ENCODE measurements at regions not wholly inside any gene's neighbourhood (a gene's known extent, or its start where the extent isn't known, plus 50 kb on each side); places are given as distances from the start of the nearest gene placed in this dataset.

DNA sequence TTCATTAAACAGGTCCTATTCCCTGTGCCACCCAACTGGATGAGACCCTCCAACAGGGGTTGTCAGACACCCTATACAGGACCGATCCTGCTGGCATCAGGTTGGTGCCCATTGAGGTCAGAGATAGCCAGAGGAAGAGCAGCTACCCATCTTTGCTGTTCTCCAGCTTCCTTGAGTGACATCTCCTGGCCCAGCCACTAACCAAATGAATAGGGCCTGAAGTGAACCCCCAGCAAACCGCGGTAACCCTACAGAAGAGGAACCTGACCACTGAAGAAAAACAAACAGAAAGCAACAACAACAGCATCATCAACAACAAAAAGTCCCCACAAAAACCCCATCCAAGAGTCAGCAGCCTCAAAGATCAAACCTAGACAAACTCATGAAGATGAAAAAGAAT, 133.6 kb upstream of the ARPP21 start:
- Histone ChIP-seq H3K36me3 (ENCODE audit: control insufficient read depth, insufficient read depth, low read length) (no peaks in the 10 kb centered on the region), H3K4me3 (ENCODE audit: low read depth, low read length) (no peak overlapping the region), H3K27me3 (ENCODE audit: control insufficient read depth, insufficient read depth, low read length) (no peaks in the 10 kb centered on the region)
- POLR2A ChIA-PET: no interaction called here
- CTCF ChIA-PET: no interaction called here
- DNase-seq (ENCODE audit: low read depth): no peak
- no peak for TF ChIP-seq CTCF (IDR thresholded peaks at IDR 0.05; ENCODE audit: insufficient read depth, low read depth, low read length)

DNA sequence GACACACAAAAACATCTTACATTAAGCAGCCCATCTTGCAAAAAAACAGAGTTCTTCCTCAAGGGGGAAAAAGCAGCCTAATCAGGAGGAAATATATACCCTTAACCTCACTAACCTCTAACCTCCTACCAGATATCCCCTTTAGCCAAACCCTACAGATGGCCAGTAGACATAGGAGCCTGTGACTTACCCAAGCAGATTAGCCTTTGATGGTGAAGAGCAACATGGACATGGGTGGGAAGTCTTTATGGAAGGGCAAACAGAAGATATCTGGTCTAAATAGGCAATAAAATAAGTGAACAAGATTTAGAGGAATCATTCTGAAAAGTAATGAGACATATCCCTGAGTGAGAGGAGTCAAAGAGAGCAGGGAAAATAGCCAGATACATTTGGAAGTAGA, 119.4 kb upstream of the ARPP21 start:
- ChIA-PET CTCF (no interaction called here), POLR2A (no interaction called here)
- Histone ChIP-seq H3K27me3 (ENCODE audit: control insufficient read depth, insufficient read depth, low read length) (no peaks in the 10 kb centered on the region), H3K4me3 (ENCODE audit: low read depth, low read length) (no peak overlapping the region), H3K36me3 (ENCODE audit: control insufficient read depth, insufficient read depth, low read length) (no peaks in the 10 kb centered on the region)
- no peak for DNase-seq (ENCODE audit: low read depth)
- TF ChIP-seq CTCF (IDR thresholded peaks at IDR 0.05; ENCODE audit: insufficient read depth, low read depth, low read length): no peak

- no peak for DNase-seq (ENCODE audit: low read depth)
These were observed 118.1 kb upstream of the ARPP21 start for GRCh38 chr3:35521196-35521595.

DNA sequence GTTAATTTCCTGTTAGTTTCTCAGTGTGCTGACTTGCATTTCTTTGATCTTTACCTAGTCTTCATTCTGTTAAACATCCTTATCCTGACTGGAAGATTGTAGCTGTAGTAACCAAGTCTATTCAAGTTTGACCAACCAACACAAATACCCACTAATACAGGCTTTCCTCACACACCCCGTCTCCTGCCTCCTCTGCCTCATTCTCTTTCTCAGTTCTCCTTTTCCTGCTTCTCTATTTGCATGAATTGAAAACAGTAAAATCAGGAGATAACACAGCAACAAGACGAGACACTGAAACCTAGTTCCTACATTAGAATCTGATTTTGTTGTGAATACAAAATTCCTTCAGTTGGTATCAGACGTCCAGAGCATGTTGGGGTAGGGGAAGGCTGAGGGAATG, 116.9 kb upstream of the ARPP21 start:
- no peaks in the 10 kb centered on the region for H3K27me3 ChIP-seq (ENCODE audit: control insufficient read depth, insufficient read depth, low read length)
- no peak for DNase-seq (ENCODE audit: low read depth)
- no peaks in the 10 kb centered on the region for H3K36me3 ChIP-seq (ENCODE audit: control insufficient read depth, insufficient read depth, low read length)
- no peak for TF ChIP-seq CTCF (IDR thresholded peaks at IDR 0.05; ENCODE audit: insufficient read depth, low read depth, low read length)
- POLR2A ChIA-PET: no interaction called here
- no peak overlapping the region for H3K4me3 ChIP-seq (ENCODE audit: low read depth, low read length)
- CTCF ChIA-PET: no interaction called here

More at GRCh38 chr3:35521196-35521595, 118.1 kb upstream of the ARPP21 start:
- Histone ChIP-seq H3K4me3 (ENCODE audit: low read depth, low read length) (no peak overlapping the region), H3K27me3 (ENCODE audit: control insufficient read depth, insufficient read depth, low read length) (no peaks in the 10 kb centered on the region), H3K36me3 (ENCODE audit: control insufficient read depth, insufficient read depth, low read length) (no peaks in the 10 kb centered on the region)
- CTCF ChIA-PET: no interaction called here
- POLR2A ChIA-PET: no interaction called here
- TF ChIP-seq CTCF (IDR thresholded peaks at IDR 0.05; ENCODE audit: insufficient read depth, low read depth, low read length): no peak

GRCh38 chr3:35523074-35523473, 116.3 kb upstream of the ARPP21 start:
- POLR2A ChIA-PET: no interaction called here
- TF ChIP-seq CTCF (IDR thresholded peaks at IDR 0.05; ENCODE audit: insufficient read depth, low read depth, low read length): no peak
- no peaks in the 10 kb centered on the region for H3K36me3 ChIP-seq (ENCODE audit: control insufficient read depth, insufficient read depth, low read length)
- H3K27me3 ChIP-seq (ENCODE audit: control insufficient read depth, insufficient read depth, low read length): no peaks in the 10 kb centered on the region
- no peak for DNase-seq (ENCODE audit: low read depth)
- H3K4me3 ChIP-seq (ENCODE audit: low read depth, low read length): no peak overlapping the region
- CTCF ChIA-PET: no interaction called here

Data from BJ (cell line).